Neural cell (in vitro differentiated cells): ENCODE measurements at regions not wholly inside any gene's neighbourhood (a gene's known extent, or its start where the extent isn't known, plus 50 kb on each side); places are given as distances from the start of the nearest gene placed in this dataset.

Source experiments
- H2AFZ ChIP-seq: fragments of 200-600, 300-800 bp; sonication (generic), shearing (Covaris generic); 2 replicates; pipeline ENCODE4 v1.6.0; 2014; ENCODE audit warnings: low read depth, mild to moderate bottlenecking, antibody characterized with exemption, low read length, moderate library complexity
- H3F3A ChIP-seq: fragments of 200-600 bp; shearing (Covaris generic); 2 replicates; pipeline ENCODE4 v1.6.1; 2016; ENCODE audit warnings: mild to moderate bottlenecking, moderate library complexity, mixed read lengths, antibody characterized with exemption, low read length; ENCODE audit not compliant: insufficient read depth, poor library complexity, severe bottlenecking
- H3K27ac ChIP-seq: fragments of 200-600, 300-800 bp; sonication (generic), shearing (Covaris generic); 2 replicates; pipeline ENCODE4 v1.5.1; 2014; ENCODE audit warnings: mild to moderate bottlenecking, low read length, moderate library complexity
- H3K27me3 ChIP-seq: fragments of 300-800, 200-600 bp; sonication (generic), shearing (Covaris generic); 2 replicates; pipeline ENCODE4 v1.6.0; 2014; ENCODE audit warnings: mild to moderate bottlenecking, low read depth, low read length, moderate library complexity; ENCODE audit not compliant: insufficient read depth
- H3K36me3 ChIP-seq: fragments of 300-800, 200-600 bp; sonication (generic), shearing (Covaris generic); 2 replicates; pipeline ENCODE4 v1.5.1; 2014; ENCODE audit warnings: mild to moderate bottlenecking, antibody characterized with exemption, low read length, moderate library complexity; ENCODE audit not compliant: insufficient read depth
- H3K4me2 ChIP-seq: fragments of 300-800, 200-600 bp; sonication (generic), shearing (Covaris generic); 2 replicates; pipeline ENCODE4 v1.6.0; 2014; ENCODE audit warnings: mild to moderate bottlenecking, low read length
- H3K4me3 ChIP-seq: fragments of 300-800, 200-600 bp; sonication (generic), shearing (Covaris generic); 2 replicates; pipeline ENCODE4 v1.5.1; 2014; ENCODE audit warnings: mild to moderate bottlenecking, low read length, moderate library complexity
- H3K79me2 ChIP-seq: fragments of 200-600 bp; shearing (Covaris generic); replicated peaks from 2 replicates; pipeline ENCODE4 v1.6.0; 2014; ENCODE audit warnings: mild to moderate bottlenecking, low read length, moderate library complexity; ENCODE audit not compliant: insufficient read depth
- H3K9ac ChIP-seq: fragments of 300-800, 200-600 bp; sonication (generic), shearing (Covaris generic); 2 replicates; pipeline ENCODE4 v1.6.1; 2016; ENCODE audit warnings: mild to moderate bottlenecking, low read length, mixed read lengths
- H3K9me2 ChIP-seq: fragments of 200-600 bp; shearing (Covaris generic); 2 replicates; pipeline ENCODE4 v1.6.1; 2016; ENCODE audit warnings: mild to moderate bottlenecking, low read length, mixed read lengths; ENCODE audit not compliant: insufficient read depth
- H3K9me3 ChIP-seq: fragments of 200-600, 300-800 bp; sonication (generic), shearing (Covaris generic); 2 replicates; pipeline ENCODE4 v1.6.1; 2016; ENCODE audit warnings: mild to moderate bottlenecking, mixed run types, low read length, moderate library complexity, mixed read lengths
- H4K20me1 ChIP-seq: fragments of 200-600 bp; shearing (Covaris generic); 2 replicates; pipeline ENCODE4 v1.6.1; 2016; ENCODE audit warnings: mild to moderate bottlenecking, mixed run types; ENCODE audit not compliant: insufficient read depth
- CTCF ChIP-seq: fragments of 450-650 bp; IDR thresholded peaks from 2 replicates; pipeline ENCODE4 v1.5.1; 2014; ENCODE audit warnings: antibody characterized with exemption, mild to moderate bottlenecking, moderate library complexity; ENCODE audit not compliant: poor library complexity, severe bottlenecking
- EP300 ChIP-seq: fragments of 450-650 bp; conservative IDR thresholded peaks from 2 replicates; pipeline ENCODE4 v1.6.1; 2014; ENCODE audit warnings: antibody characterized with exemption, mild to moderate bottlenecking, moderate library complexity; ENCODE audit not compliant: poor library complexity, severe bottlenecking
- EZH2 ChIP-seq: fragments of 200-600, 300-800 bp; shearing (Covaris generic), sonication (generic); IDR thresholded peaks from 2 replicates; pipeline ENCODE4 v1.6.1; 2014; ENCODE audit warnings: antibody characterized with exemption, low read length, borderline replicate concordance, mild to moderate bottlenecking; ENCODE audit not compliant: insufficient read depth, poor library complexity, severe bottlenecking
- MXI1 ChIP-seq: fragments of 450-650 bp; conservative IDR thresholded peaks from 2 replicates; pipeline ENCODE4 v1.6.1; 2014; ENCODE audit warnings: antibody characterized with exemption, mild to moderate bottlenecking; ENCODE audit not compliant: poor library complexity, severe bottlenecking
- POLR2AphosphoS5 ChIP-seq: IDR thresholded peaks from 2 replicates; pipeline ENCODE4 v1.6.1; 2012
- RAD21 ChIP-seq: fragments of 450-650 bp; conservative IDR thresholded peaks from 2 replicates; pipeline ENCODE4 v1.6.1; 2014; ENCODE audit warnings: antibody characterized with exemption, mild to moderate bottlenecking, moderate library complexity
- REST ChIP-seq: IDR thresholded peaks from 2 replicates; pipeline ENCODE4 v1.6.1; 2012; ENCODE audit warnings: borderline replicate concordance
- SMC3 ChIP-seq: fragments of 450-650 bp; conservative IDR thresholded peaks from 2 replicates; pipeline ENCODE4 v1.6.1; 2014; ENCODE audit warnings: antibody characterized with exemption, mild to moderate bottlenecking, moderate library complexity; ENCODE audit not compliant: poor library complexity
- TAF1 ChIP-seq: IDR thresholded peaks from 2 replicates; pipeline ENCODE4 v1.6.1; 2012; ENCODE audit warnings: low read depth

- H3K9me2 ChIP-seq: no peaks in the 10 kb centered on the region
- H3K4me2 ChIP-seq: no peak overlapping the region
- TF ChIP-seq CTCF (no peak), RAD21 (no peak), EP300 (no peak), MXI1 (no peak), EZH2 (no peak), REST (no peak), POLR2AphosphoS5 (no peak), SMC3 (no peak), TAF1 (no peak)
- no peaks in the 10 kb centered on the region for H3F3A ChIP-seq
- H3K27ac ChIP-seq: no peak overlapping the region
- no peak overlapping the region for H2AFZ ChIP-seq
- no peaks in the 10 kb centered on the region for H3K9me3 ChIP-seq
- H3K79me2 ChIP-seq: no peaks in the 10 kb centered on the region
- no peaks in the 10 kb centered on the region for H4K20me1 ChIP-seq
- no peak overlapping the region for H3K9ac ChIP-seq
- no peaks in the 10 kb centered on the region for H3K36me3 ChIP-seq
- H3K27me3 ChIP-seq: no peaks in the 10 kb centered on the region
- H3K4me3 ChIP-seq: no peak overlapping the region
Observed at GRCh38 chr4:173839865-173840264, 309.8 kb upstream of the HAND2 start.

- H3K79me2 ChIP-seq: no peaks in the 10 kb centered on the region
- no peak overlapping the region for H2AFZ ChIP-seq
- H3K9me3 ChIP-seq: no peaks in the 10 kb centered on the region
- H3K9ac ChIP-seq: no peak overlapping the region
- H3K27ac ChIP-seq: no peak overlapping the region
- no peak overlapping the region for H3K4me3 ChIP-seq
- no peaks in the 10 kb centered on the region for H4K20me1 ChIP-seq
- TF ChIP-seq CTCF: no peak
- no peak for TF ChIP-seq POLR2AphosphoS5
- TF ChIP-seq MXI1: no peak
- TF ChIP-seq RAD21: no peak
- no peak for TF ChIP-seq REST
- TF ChIP-seq TAF1: no peak
- H3K9me2 ChIP-seq: no peaks in the 10 kb centered on the region
- no peaks in the 10 kb centered on the region for H3K36me3 ChIP-seq
- H3F3A ChIP-seq: no peaks in the 10 kb centered on the region
- no peaks in the 10 kb centered on the region for H3K27me3 ChIP-seq
- H3K4me2 ChIP-seq: no peak overlapping the region
Observed at GRCh38 chr4:173837517-173837916, 307.5 kb upstream of the HAND2 start.
